ENCODE measurements at regions not wholly inside any gene's neighbourhood (a gene's known extent, or its start where the extent isn't known, plus 50 kb on each side); places are given as distances from the start of the nearest gene placed in this dataset.

GRCh38 chr13:20351281-20352022 lies 119.3 kb upstream of the GJB6 start:
- FAIRE-seq (no peak), DNase-seq (ENCODE audit: low spot score) (peak; percentile 57)

GRCh38 chr13:20350819-20351218 lies 118.7 kb upstream of the GJB6 start:
- FAIRE-seq (no peak), DNase-seq (ENCODE audit: low spot score) (peak; percentile 53)

GRCh38 chr13:20350382-20350763 lies 118.3 kb upstream of the GJB6 start:
- no peak for FAIRE-seq
- DNase-seq (ENCODE audit: low spot score), result no peak

- DNase-seq (ENCODE audit: low spot score), result no peak
- FAIRE-seq, result no peak
Observed at GRCh38 chr13:20349564-20350381, 117.7 kb upstream of the GJB6 start.

- no peak for DNase-seq (ENCODE audit: low spot score)
- peak; percentile 90 for FAIRE-seq
Observed at GRCh38 chr13:20348645-20349408, 116.7 kb upstream of the GJB6 start.

- DNase-seq (ENCODE audit: low spot score) (no peak), FAIRE-seq (no peak)
Observed at GRCh38 chr13:20348018-20348417, 115.9 kb upstream of the GJB6 start.

GRCh38 chr13:20344836-20345490 lies 112.8 kb upstream of the GJB6 start:
- DNase-seq (ENCODE audit: low spot score), result no peak
- FAIRE-seq, result no peak

- DNase-seq (ENCODE audit: low spot score), result no peak
- FAIRE-seq, result no peak
Observed at GRCh38 chr13:20342311-20342710, 110.2 kb upstream of the GJB6 start.

GRCh38 chr13:20340759-20341171 lies 108.6 kb upstream of the GJB6 start:
- FAIRE-seq (no peak), DNase-seq (ENCODE audit: low spot score) (no peak)

GRCh38 chr13:20340136-20340758 lies 108.1 kb upstream of the GJB6 start:
- no peak for FAIRE-seq
- no peak for DNase-seq (ENCODE audit: low spot score)

GRCh38 chr13:20337884-20338551 lies 105.9 kb upstream of the GJB6 start:
- no peak for DNase-seq (ENCODE audit: low spot score)
- FAIRE-seq, result no peak

- FAIRE-seq (no peak), DNase-seq (ENCODE audit: low spot score) (no peak)
Observed at GRCh38 chr13:20336761-20337160, 104.6 kb upstream of the GJB6 start.

GRCh38 chr13:20334309-20334708 lies 102.2 kb upstream of the GJB6 start:
- FAIRE-seq (no peak), DNase-seq (ENCODE audit: low spot score) (no peak)

GRCh38 chr13:20332361-20333096 lies 100.4 kb upstream of the GJB6 start:
- DNase-seq (ENCODE audit: low spot score) (no peak), FAIRE-seq (no peak)

- FAIRE-seq, result no peak
- DNase-seq (ENCODE audit: low spot score), result no peak
Observed at GRCh38 chr13:20331949-20332348, 99.8 kb upstream of the GJB6 start.

- FAIRE-seq, result no peak
- no peak for DNase-seq (ENCODE audit: low spot score)
Observed at GRCh38 chr13:20331419-20331818, 99.3 kb upstream of the GJB6 start.

- DNase-seq (ENCODE audit: low spot score) (no peak), FAIRE-seq (no peak)
Observed at GRCh38 chr13:20326809-20327208, 94.7 kb upstream of the GJB6 start.

- DNase-seq (ENCODE audit: low spot score), result no peak
- FAIRE-seq, result no peak
Observed at GRCh38 chr13:20326276-20326675, 94.2 kb upstream of the GJB6 start.

- DNase-seq (ENCODE audit: low spot score), result no peak
- FAIRE-seq, result no peak
Observed at GRCh38 chr13:20320885-20321284, 88.8 kb upstream of the GJB6 start.

GRCh38 chr13:20313896-20314295 lies 81.8 kb upstream of the GJB6 start:
- DNase-seq (ENCODE audit: low spot score) (no peak), FAIRE-seq (no peak)
